HL-60 (cell line): ENCODE measurements at regions not wholly inside any gene's neighbourhood (a gene's known extent, or its start where the extent isn't known, plus 50 kb on each side); places are given as distances from the start of the nearest gene placed in this dataset.

Source experiments
- DNase-seq, 2 experiments: peaks; one replicate each; pipeline ENCODE4 v3.0.0-alpha.2; 2010 to 2020; ENCODE audit warnings: low read depth in 1 of 2, low spot score in 1 of 2
- H3K27ac ChIP-seq: fragments of 250-450 bp; sonication (Bioruptor Pico); replicated peaks from 2 replicates; pipeline ENCODE4 v1.5.1; 2020; ENCODE audit warnings: mild to moderate bottlenecking, moderate library complexity
- H3K27me3 ChIP-seq: fragments of 250-450 bp; sonication (Bioruptor Pico); 2 replicates; pipeline ENCODE4 v1.5.1; 2021; ENCODE audit warnings: mild to moderate bottlenecking, moderate library complexity; ENCODE audit not compliant: insufficient read depth, poor library complexity, severe bottlenecking
- H3K4me3 ChIP-seq: replicated peaks from 2 replicates; pipeline ENCODE4 v1.5.1; 2011; ENCODE audit warnings: mild to moderate bottlenecking, control low read depth, low read length; ENCODE audit not compliant: insufficient read depth
- GABPA ChIP-seq: IDR thresholded peaks from 2 replicates; pipeline ENCODE4 v1.6.1; 2012; ENCODE audit warnings: low read depth
- POLR2AphosphoS5 ChIP-seq: IDR thresholded peaks from 2 replicates; pipeline ENCODE4 v1.6.1; 2012; ENCODE audit warnings: low read depth
- SPI1 ChIP-seq: IDR thresholded peaks from 2 replicates; pipeline ENCODE4 v1.6.1; 2012; ENCODE audit warnings: low read depth, mild to moderate bottlenecking, borderline replicate concordance
- TF ChIP-seq, protein P1 (sequence below): IDR thresholded peaks from 2 replicates; pipeline ENCODE4 v1.6.1; 2012; ENCODE audit warnings: low read depth; ENCODE audit not compliant: insufficient replicate concordance
- TF ChIP-seq, protein P2 (sequence below): IDR thresholded peaks from one replicate; pipeline ENCODE4 v1.5.1; 2011; ENCODE audit warnings: low read length, control low read depth, inconsistent platforms; ENCODE audit not compliant: insufficient read depth

DNA sequence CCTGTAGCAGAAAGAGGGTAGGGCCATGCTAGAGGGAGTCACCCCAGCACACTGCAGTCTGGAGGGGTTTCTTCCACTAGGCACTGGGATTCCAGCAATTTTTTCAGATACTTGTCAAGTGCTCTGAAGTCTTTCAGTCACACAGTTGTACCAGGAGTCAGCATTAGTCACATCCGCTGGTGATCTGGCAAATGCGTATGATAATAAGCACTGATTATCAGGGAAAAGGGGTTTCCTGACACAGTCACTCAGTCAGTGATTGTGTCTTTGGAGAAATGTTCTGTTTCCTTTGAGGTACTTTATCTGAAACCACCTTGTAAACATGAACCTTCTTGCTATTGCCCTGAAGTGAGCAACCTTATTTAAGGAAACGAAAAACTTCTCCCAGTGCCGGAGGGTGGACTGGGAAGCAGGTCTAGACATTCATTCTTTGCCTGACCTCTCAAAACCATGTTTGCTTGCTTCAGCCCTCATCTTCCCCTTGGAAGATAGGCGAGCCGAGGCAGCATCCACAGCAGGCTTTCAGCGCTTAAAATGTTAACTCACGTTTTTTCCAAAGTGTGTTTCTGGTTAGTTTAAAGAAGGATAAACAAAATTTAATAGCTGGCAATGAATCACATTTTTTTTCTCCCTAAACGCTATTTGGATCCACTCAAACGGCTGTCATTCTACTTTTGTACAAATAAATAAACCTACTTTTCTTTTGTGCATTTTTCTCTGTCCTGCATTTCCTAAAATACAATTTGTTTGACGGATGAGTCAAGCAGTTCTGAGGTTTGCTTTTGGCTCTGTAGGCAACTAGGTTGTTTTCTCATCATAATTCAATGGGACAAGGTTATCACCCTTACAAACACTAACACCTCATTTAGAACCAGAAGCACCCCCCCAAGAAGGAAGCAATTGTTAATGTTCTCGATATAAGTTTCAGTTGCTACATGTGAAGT lies 77.7 kb downstream of the FOXD1 start:
- no peak for DNase-seq
- TF ChIP-seq, protein P1, sequence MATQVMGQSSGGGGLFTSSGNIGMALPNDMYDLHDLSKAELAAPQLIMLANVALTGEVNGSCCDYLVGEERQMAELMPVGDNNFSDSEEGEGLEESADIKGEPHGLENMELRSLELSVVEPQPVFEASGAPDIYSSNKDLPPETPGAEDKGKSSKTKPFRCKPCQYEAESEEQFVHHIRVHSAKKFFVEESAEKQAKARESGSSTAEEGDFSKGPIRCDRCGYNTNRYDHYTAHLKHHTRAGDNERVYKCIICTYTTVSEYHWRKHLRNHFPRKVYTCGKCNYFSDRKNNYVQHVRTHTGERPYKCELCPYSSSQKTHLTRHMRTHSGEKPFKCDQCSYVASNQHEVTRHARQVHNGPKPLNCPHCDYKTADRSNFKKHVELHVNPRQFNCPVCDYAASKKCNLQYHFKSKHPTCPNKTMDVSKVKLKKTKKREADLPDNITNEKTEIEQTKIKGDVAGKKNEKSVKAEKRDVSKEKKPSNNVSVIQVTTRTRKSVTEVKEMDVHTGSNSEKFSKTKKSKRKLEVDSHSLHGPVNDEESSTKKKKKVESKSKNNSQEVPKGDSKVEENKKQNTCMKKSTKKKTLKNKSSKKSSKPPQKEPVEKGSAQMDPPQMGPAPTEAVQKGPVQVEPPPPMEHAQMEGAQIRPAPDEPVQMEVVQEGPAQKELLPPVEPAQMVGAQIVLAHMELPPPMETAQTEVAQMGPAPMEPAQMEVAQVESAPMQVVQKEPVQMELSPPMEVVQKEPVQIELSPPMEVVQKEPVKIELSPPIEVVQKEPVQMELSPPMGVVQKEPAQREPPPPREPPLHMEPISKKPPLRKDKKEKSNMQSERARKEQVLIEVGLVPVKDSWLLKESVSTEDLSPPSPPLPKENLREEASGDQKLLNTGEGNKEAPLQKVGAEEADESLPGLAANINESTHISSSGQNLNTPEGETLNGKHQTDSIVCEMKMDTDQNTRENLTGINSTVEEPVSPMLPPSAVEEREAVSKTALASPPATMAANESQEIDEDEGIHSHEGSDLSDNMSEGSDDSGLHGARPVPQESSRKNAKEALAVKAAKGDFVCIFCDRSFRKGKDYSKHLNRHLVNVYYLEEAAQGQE: no peak
- TF ChIP-seq SPI1: no peak
- no peak for TF ChIP-seq POLR2AphosphoS5
- TF ChIP-seq, protein P2, sequence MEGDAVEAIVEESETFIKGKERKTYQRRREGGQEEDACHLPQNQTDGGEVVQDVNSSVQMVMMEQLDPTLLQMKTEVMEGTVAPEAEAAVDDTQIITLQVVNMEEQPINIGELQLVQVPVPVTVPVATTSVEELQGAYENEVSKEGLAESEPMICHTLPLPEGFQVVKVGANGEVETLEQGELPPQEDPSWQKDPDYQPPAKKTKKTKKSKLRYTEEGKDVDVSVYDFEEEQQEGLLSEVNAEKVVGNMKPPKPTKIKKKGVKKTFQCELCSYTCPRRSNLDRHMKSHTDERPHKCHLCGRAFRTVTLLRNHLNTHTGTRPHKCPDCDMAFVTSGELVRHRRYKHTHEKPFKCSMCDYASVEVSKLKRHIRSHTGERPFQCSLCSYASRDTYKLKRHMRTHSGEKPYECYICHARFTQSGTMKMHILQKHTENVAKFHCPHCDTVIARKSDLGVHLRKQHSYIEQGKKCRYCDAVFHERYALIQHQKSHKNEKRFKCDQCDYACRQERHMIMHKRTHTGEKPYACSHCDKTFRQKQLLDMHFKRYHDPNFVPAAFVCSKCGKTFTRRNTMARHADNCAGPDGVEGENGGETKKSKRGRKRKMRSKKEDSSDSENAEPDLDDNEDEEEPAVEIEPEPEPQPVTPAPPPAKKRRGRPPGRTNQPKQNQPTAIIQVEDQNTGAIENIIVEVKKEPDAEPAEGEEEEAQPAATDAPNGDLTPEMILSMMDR: no peak
- TF ChIP-seq GABPA: no peak
- Histone ChIP-seq H3K27me3 (no peaks in the 10 kb centered on the region), H3K4me3 (no peak overlapping the region), H3K27ac (no peak overlapping the region)

DNA sequence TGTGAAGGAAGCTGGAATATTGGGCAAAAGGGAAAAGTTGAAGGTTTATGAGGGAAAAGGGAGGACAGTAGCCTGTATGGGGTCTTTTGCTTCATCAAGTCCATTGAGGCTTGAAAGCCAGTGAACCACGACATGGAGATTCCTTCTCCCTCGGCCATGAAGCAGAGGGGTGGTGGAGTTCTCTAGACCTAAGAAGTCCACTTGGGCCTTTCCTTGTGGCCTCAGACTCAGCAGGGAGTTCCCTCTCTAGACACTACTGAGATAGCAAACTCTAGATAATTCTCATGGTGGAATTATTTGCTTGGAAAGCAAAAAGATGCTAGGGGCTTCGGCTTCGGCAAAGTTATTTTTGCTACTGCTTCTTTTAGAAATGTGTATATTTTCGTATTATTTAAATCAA lies 78.5 kb downstream of the FOXD1 start:
- Histone ChIP-seq H3K27me3 (no peaks in the 10 kb centered on the region), H3K4me3 (no peak overlapping the region), H3K27ac (no peak overlapping the region)
- no peak for DNase-seq
- TF ChIP-seq, protein P2: no peak
- TF ChIP-seq, protein P1: no peak
- TF ChIP-seq SPI1 (no peak), POLR2AphosphoS5 (no peak), GABPA (no peak)

DNA sequence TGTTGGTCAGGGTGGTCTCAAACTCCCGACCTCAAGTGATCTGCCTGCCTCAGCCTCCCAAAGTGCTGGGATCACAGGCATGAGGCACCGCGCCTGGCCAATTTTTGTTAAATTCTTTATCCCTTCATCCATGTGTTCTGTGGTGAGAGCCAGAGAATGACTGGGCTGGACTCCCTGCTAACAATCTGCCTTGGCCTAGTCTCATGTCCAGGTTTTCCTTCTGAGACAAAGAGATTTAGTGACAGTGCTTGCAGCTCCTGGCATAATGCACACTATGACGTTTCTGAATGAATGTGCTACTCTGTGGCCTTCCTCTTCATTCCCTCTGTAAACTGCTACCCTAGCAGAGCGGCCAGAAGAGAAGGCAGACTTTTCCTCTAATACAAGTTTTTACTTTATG lies 79.3 kb downstream of the FOXD1 start:
- no peaks in the 10 kb centered on the region for H3K27me3 ChIP-seq
- DNase-seq: no peak
- H3K4me3 ChIP-seq: no peak overlapping the region
- no peak for TF ChIP-seq GABPA
- TF ChIP-seq, protein P1: no peak
- TF ChIP-seq, protein P2: no peak
- TF ChIP-seq POLR2AphosphoS5: no peak
- TF ChIP-seq SPI1: no peak
- H3K27ac ChIP-seq: no peak overlapping the region
